Stimulated activated CD4-positive, alpha-beta T cell treated with anti-CD3 and anti-CD28 coated beads, Interleukin-12 subunit alpha, Interleukin-12 subunit beta, amount 100 ng/mL, for 24 hours (primary cell): ENCODE measurements at regions not wholly inside any gene's neighbourhood (a gene's known extent, or its start where the extent isn't known, plus 50 kb on each side); places are given as distances from the start of the nearest gene placed in this dataset.
"Not testable (repeated sequence)": the region's sequence is repeated elsewhere in the genome, so short reads cannot be mapped to it uniquely, and the experiment has no call there.

Experiments
- DNase-seq, 2 experiments: peaks; one replicate each; pipeline ENCODE4 v3.0.0-alpha.2; 2020; ENCODE audit warnings: low read depth in 2 of 2

- no peak for DNase-seq
These were observed 160.7 kb downstream of the PHLDA1 start for GRCh38 chr12:75870878-75871277.

GRCh38 chr12:75868501-75868900, 163.1 kb downstream of the PHLDA1 start:
- DNase-seq = no peak

- no peak for DNase-seq
These were observed 166.3 kb downstream of the PHLDA1 start for GRCh38 chr12:75865315-75865714.

DNA sequence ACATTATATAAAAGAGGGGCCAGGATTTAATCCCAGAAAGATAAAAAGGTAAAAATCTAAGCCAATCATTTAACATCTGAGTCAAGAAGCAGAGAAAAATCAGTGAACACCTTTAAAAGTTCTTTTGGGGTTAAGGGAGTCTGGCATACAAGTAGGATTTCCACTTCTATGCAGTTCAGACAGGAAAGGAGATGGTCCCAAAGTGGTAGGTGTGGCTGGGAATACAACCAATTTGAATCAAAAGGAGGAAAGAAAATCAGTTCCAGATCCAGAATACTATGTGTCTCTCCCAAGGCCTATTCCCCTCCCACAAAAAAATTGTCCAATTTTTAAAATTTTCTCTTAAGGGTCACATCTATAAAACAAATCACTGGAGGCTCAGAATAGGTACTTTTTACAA, 167.4 kb downstream of the PHLDA1 start:
- no peak for DNase-seq

GRCh38 chr12:75863533-75863932, 168.0 kb downstream of the PHLDA1 start:
- no peak for DNase-seq

DNA sequence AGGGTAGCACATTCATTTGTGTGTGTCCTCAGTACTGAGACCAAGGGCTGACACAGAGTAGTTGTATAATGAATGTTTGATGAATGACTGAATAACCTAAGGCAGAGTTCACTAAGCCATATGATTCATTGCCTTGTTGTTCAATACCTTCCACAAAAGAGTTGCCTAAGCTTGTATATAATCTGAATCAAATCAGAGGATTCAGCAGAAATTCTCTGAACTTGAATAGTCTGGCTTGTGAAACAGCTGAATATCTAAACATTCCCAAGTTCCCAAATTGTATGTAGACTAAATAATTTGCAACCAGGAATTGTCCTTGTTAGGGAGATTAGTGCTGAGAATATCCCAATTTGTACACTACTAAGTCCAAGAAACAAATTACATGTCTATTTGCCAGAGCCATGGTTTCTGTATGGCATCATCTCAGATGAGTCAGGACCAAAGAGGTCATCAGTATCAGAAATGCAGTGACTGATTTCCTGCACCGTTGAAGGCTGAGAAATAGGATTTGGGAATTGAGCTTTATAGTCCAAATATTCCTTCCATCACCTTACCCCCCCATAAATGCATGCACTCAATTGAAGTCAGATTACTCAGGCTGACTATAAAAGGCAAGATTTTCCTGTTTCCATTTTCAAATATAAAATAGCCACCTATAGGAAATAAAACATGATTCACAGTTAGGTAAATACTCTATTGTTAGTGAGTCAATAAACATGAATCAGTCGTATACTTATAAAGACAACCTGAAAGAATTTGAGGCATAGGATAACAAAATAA, 168.7 kb downstream of the PHLDA1 start:
- DNase-seq = no peak

GRCh38 chr12:75859868-75860267, 171.7 kb downstream of the PHLDA1 start:
- DNase-seq = no peak

GRCh38 chr12:75856235-75856634, 175.3 kb downstream of the PHLDA1 start:
- no peak for DNase-seq

DNA sequence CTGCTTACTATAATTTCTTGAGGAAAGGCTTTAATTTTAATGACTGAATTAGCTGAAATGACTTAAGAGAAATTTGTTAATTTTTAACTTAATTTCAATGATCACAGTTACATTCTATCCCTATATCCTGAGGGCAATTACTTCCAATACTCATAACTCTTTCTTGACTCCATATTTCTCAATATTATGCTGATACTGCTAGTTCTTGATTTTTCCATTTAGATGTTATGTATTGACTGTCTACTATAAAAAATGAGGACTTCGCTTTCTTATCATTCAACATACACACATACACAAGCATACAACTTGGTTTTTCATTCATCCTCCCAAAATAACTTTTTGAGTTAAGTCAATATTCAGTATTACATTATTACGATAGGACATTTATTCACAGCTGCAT, 176.2 kb downstream of the PHLDA1 start:
- DNase-seq = no peak

GRCh38 chr12:75854681-75855309, 176.8 kb downstream of the PHLDA1 start:
- DNase-seq = no peak

DNA sequence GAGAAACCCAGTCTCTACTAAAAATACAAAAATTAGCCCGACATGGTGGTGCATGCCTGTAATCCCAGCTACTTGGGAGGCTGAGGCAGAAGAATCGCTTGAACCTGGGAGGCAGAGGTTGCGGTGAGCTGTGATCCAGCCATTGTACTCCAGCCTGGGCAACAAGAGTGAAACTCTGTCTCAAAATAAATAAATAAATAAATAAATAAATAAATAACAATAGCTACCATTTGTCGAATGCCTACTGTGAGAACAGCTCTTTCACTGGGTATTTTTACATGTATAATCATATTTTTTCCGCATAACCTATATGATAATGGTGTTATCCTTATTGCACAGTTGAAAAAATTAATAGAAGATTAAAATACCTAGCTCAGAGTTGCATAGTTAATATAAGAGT, 177.4 kb downstream of the PHLDA1 start:
- DNase-seq = not testable (repeated sequence)

- DNase-seq = no peak
These were observed 177.9 kb downstream of the PHLDA1 start for GRCh38 chr12:75853626-75854025.

DNA sequence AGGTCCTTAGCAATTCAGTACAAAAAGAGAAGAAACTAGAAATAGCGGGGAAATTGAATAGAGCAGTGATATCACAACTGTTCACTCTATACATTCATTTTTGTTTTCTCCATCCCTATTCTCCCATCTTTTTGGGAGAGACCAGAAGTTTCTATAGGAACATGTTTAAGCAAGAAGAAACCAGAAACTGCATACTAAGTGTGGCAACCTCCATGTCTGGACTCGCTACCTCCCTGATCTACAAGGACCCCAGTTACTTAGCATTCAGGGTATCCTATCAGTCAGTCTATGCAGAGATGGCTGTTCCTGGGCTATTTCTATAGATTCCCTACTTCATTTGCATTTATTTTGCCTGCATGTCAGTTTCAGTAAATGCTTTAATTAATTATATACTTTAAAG, 178.6 kb downstream of the PHLDA1 start:
- no peak for DNase-seq

DNA sequence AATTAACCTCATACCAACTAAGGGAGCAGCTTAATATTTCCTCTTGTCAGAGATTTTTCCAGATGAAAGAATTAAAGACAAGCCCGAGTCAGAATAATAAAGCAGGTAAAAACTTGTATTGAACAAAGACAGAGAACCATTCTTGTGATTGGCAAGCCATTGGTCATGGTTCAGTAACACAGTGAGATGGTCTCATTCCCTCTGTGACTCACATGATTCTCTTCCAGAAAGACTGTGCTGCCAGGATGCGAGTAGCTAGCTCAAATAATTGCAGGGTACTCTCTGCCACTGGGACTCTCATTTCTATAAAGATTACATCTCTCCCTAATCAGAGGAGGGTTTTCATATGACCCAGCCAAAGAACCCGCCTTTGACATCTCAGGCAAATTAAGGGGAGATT, 179.4 kb downstream of the PHLDA1 start:
- no peak for DNase-seq

- DNase-seq = no peak
These were observed 180.7 kb downstream of the PHLDA1 start for GRCh38 chr12:75850721-75851462.

- DNase-seq = no peak
These were observed 182.6 kb downstream of the PHLDA1 start for GRCh38 chr12:75848961-75849360.

DNA sequence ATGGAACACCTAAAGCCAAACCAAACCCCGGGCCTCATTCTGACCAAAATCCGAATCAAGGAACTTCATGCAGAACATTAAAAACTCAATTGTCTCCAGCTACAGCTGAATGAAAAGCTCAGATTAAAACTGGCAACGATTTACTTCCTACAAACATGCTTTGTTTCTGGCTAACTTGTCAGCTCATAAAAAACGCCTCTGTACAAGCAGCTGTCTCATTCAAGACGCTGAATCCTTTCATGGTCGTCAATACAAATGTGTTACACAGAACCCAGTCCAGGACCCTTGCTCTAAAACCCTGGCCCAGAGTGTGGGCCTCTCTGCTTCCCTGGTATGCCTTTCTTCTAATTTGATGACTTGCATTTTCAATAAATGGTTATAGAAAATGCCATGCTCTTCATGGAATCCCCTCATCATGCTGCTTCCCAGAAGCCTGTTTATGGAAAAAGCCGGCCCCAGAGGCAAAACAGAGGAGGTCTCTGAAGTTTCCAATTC, 183.1 kb downstream of the PHLDA1 start:
- DNase-seq = no peak

GRCh38 chr12:75846102-75846501, 185.5 kb downstream of the PHLDA1 start:
- DNase-seq = no peak

GRCh38 chr12:75844985-75845384, 186.6 kb downstream of the PHLDA1 start:
- no peak for DNase-seq

- DNase-seq = no peak
These were observed 187.4 kb downstream of the PHLDA1 start for GRCh38 chr12:75844049-75844770.

DNA sequence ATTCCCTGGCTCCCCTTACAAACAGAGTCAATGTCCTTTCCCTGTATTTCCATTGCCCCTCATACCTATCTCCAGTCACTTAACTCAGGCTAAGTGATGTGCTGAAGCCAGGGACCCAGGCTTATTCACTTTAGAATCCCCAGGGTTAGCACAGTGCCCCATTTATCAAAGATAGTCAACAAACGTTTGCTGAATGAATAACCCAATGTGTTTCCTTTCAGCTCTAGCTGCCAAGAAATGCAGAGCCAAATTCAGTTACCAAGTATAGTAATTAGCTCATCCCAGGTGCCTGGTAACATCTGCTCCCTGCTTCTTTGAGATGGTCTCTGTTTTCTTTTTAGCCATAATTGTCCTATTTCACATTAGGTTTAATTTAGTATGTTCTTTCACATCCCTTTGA, 189.5 kb downstream of the PHLDA1 start:
- no peak for DNase-seq

DNA sequence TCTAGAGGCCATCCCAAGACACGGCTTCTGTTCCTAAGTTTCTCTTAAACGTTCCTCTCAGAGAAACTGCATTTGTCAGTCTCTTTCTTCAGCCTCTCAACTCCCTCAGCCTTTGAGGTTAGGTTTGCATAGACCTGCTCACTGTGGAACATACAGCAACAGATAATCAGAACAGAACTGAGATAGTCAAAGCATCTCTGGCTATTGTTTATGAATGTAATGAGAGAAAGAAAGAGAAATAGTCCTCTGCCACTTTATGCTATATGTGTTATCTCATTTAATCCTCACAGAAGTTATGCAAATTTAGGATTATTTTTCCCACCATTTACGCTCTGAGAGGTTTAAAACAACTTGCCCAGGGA, 190.6 kb downstream of the PHLDA1 start:
- DNase-seq = no peak
